BLaER1 (cell line): ENCODE measurements at regions not wholly inside any gene's neighbourhood (a gene's known extent, or its start where the extent isn't known, plus 50 kb on each side); places are given as distances from the start of the nearest gene placed in this dataset.

Experiments used
- H3K27ac ChIP-seq: shearing (Covaris generic); formaldehyde crosslinking; 2 replicates; pipeline ENCODE4 v1.8.1; 2022
- H3K27me3 ChIP-seq: shearing (Covaris generic); formaldehyde crosslinking; 2 replicates; pipeline ENCODE4 v1.8.1; 2022
- H3K36me3 ChIP-seq: shearing (Covaris generic); formaldehyde crosslinking; 2 replicates; pipeline ENCODE4 v1.8.1; 2022
- H3K4me1 ChIP-seq: shearing (Covaris generic); formaldehyde crosslinking; 2 replicates; pipeline ENCODE4 v1.8.1; 2022
- H3K4me2 ChIP-seq: shearing (Covaris generic); formaldehyde crosslinking; 2 replicates; pipeline ENCODE4 v1.8.1; 2022
- H3K4me3 ChIP-seq: shearing (Covaris generic); formaldehyde crosslinking; 2 replicates; pipeline ENCODE4 v1.8.1; 2022
- H3K9ac ChIP-seq: shearing (Covaris generic); formaldehyde crosslinking; 2 replicates; pipeline ENCODE4 v1.8.1; 2022
- H3K9me3 ChIP-seq: shearing (Covaris generic); formaldehyde crosslinking; 2 replicates; pipeline ENCODE4 v1.8.1; 2022
- H4K20me1 ChIP-seq: shearing (Covaris generic); formaldehyde crosslinking; 2 replicates; pipeline ENCODE4 v1.8.1; 2022
- Cebpa-rat ChIP-seq: shearing (Covaris generic); IDR thresholded peaks from 2 replicates; pipeline ENCODE4 v1.8.1; 2022

DNA sequence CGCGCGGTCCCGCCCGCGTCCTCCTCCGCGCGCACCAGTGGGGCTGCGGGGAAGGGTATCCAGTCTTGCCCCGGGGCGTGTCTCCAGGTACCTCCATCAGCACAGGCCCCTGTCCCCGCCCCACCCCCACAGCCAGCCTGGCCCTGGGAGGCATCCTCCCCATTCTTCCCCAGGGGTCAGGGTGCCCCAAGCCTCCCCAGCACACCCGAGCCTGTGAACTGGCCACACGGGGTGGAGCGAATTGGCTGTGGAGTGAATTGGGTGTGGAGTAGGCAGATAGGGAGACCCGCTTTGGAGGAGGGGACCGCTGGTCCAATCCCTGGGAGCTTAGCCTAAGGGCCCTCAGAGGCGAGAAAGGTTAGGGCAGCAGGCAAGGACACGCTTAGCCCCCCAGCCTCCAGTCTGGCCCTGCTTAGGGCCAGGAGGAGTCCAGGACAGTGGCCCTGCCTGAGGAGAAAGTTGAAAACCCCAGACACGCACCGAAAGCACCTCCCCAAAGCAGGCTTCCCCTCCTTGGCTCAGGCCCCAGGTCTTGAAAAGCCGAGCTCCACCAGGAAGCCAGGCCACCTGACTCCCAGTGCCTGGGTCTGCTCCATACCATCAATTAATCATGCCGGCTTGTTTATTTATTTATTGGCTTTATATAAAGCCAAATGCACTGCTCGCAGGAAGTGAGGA is 107.7 kb upstream of the SLC6A11 start:
- peaks cover 40% of the 10 kb centered on the region for H3K27me3 ChIP-seq
- no peak overlapping the region for H3K9ac ChIP-seq
- no peak overlapping the region for H3K27ac ChIP-seq
- H3K4me2 ChIP-seq, result no peak overlapping the region
- no peaks in the 10 kb centered on the region for H3K36me3 ChIP-seq
- H3K4me3 ChIP-seq, result no peak overlapping the region
- H4K20me1 ChIP-seq, result no peaks in the 10 kb centered on the region
- H3K4me1 ChIP-seq, result peaks cover 22% of the 10 kb centered on the region
- TF ChIP-seq Cebpa-rat, result no peak
- H3K9me3 ChIP-seq, result no peaks in the 10 kb centered on the region

DNA sequence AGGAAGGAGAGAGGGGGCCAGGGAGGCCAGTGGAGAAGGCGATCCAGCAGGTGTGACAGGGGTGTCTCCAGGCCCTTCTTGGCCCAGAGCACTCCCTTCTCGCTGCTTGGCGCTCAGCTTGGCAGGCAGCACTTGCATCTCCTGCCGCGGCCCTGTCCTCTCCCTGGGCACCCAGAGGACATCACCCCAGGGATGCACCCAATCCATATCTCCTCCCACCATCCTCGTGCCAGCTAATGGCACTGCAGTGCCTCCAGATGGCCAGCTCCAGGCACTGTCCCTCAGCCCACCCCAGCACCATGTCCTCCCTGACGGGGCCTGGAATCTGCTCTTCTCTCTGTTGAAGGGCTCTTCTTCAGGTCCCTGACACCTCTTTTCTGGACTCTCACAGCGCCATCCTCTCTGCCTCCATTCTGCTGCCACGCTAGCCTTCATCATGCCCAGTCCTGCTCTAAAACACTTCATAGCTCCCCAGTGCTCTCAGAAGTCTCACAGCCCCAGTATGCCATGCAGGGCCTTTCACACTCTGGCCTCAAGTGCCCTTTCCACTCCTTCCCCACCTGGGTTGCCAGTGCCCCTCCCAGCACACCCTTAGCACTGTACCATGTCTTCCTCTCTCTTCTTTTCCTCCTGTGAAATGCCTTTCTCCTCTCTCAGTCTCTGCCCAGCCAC is 106.8 kb upstream of the SLC6A11 start:
- Histone ChIP-seq H3K4me1 (peaks cover 17% of the 10 kb centered on the region), H3K36me3 (no peaks in the 10 kb centered on the region), H3K27me3 (peaks cover 40% of the 10 kb centered on the region), H3K4me3 (no peak overlapping the region), H3K27ac (no peak overlapping the region), H4K20me1 (no peaks in the 10 kb centered on the region), H3K9ac (no peak overlapping the region), H3K4me2 (no peak overlapping the region), H3K9me3 (peaks cover 6% of the 10 kb centered on the region; the same call in 1 of the 2 replicates)
- TF ChIP-seq Cebpa-rat, result no peak

DNA sequence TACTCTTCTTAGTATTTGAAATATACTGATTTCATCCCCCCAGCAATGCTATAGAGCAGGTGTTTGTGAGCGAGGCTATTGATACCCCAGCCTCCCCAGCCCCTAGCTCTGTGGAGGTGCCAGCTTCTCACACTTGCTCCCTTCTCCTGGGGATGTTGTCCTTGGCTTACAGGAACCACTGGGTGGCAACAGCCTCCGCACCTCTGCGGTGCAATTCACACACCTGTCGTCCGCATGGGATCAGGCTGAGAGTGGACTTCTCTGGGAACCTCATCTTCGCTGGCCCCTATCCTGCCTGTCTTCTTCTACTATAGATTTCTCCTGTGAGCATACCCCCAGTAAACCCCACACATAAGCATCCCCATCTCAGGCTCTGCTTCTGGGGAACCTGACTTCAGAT is 103.9 kb upstream of the SLC6A11 start:
- Histone ChIP-seq H3K9me3 (peaks cover 16% of the 10 kb centered on the region), H3K4me2 (no peak overlapping the region), H3K36me3 (no peaks in the 10 kb centered on the region), H3K27me3 (peaks cover 25% of the 10 kb centered on the region), H4K20me1 (no peaks in the 10 kb centered on the region), H3K4me1 (peaks cover 3% of the 10 kb centered on the region), H3K9ac (no peak overlapping the region), H3K4me3 (no peak overlapping the region), H3K27ac (no peak overlapping the region)
- TF ChIP-seq Cebpa-rat, result no peak

DNA sequence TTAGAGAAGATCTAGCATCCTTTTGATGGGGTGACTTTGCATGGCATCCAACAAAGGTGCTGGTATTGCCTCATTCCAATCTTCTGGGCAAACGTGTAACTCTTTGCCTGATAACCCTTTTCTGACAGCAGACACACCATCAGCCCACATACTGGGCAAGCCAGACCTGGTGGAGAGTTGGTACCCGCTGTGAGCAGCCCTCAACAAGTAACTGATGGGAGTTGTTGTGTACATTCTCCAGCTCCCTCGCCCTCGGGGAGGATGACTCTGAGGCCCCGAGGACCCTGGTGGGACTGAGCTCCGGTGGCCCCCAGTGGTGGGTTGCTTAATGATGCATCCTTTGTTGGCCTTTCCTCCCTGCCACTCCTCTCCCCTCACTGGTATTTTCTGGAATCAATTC is 102.4 kb upstream of the SLC6A11 start:
- TF ChIP-seq Cebpa-rat, result no peak
- no peak overlapping the region for H3K4me2 ChIP-seq
- no peak overlapping the region for H3K9ac ChIP-seq
- H3K27me3 ChIP-seq, result peaks cover 10% of the 10 kb centered on the region
- no peaks in the 10 kb centered on the region for H3K36me3 ChIP-seq
- no peaks in the 10 kb centered on the region for H4K20me1 ChIP-seq
- no peak overlapping the region for H3K27ac ChIP-seq
- no peaks in the 10 kb centered on the region for H3K4me1 ChIP-seq
- no peak overlapping the region for H3K4me3 ChIP-seq
- H3K9me3 ChIP-seq, result peaks cover 16% of the 10 kb centered on the region

GRCh38 chr3:10715886-10716285 is 100.1 kb upstream of the SLC6A11 start:
- Histone ChIP-seq H4K20me1 (no peaks in the 10 kb centered on the region), H3K4me2 (no peak overlapping the region), H3K4me1 (no peaks in the 10 kb centered on the region), H3K36me3 (no peaks in the 10 kb centered on the region), H3K9ac (no peak overlapping the region), H3K27me3 (no peaks in the 10 kb centered on the region), H3K4me3 (no peak overlapping the region), H3K9me3 (peaks cover 16% of the 10 kb centered on the region), H3K27ac (no peak overlapping the region)
- no peak for TF ChIP-seq Cebpa-rat

DNA sequence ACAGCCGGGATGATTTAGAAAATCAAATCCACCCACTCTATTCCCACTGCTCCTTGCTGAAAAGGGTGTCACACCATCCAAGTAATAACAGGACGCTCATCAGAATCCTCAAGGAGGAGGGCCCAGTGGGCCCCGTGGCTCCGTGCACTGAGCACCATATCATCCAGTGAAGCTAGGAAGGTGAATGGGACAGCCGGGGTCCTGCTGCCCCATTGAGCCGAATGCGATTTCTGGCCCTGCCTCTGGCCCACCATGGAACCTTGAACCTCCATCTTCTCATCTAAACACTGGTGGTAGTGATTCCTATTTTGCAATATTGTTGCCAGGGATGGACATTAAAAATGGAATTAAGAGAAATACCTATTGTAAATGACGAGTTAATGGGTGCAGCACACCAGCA is 99.1 kb upstream of the SLC6A11 start:
- no peaks in the 10 kb centered on the region for H3K27me3 ChIP-seq
- no peaks in the 10 kb centered on the region for H3K4me1 ChIP-seq
- H3K4me3 ChIP-seq, result no peak overlapping the region
- no peak for TF ChIP-seq Cebpa-rat
- H3K36me3 ChIP-seq, result no peaks in the 10 kb centered on the region
- H4K20me1 ChIP-seq, result no peaks in the 10 kb centered on the region
- H3K4me2 ChIP-seq, result no peak overlapping the region
- peaks cover 16% of the 10 kb centered on the region for H3K9me3 ChIP-seq
- no peak overlapping the region for H3K9ac ChIP-seq
- no peak overlapping the region for H3K27ac ChIP-seq

- Histone ChIP-seq H3K4me1 (peaks cover 5% of the 10 kb centered on the region), H4K20me1 (no peaks in the 10 kb centered on the region), H3K9me3 (peaks cover 16% of the 10 kb centered on the region), H3K4me2 (no peak overlapping the region), H3K4me3 (no peak overlapping the region), H3K9ac (no peak overlapping the region), H3K36me3 (no peaks in the 10 kb centered on the region), H3K27me3 (no peaks in the 10 kb centered on the region), H3K27ac (no peak overlapping the region)
- no peak for TF ChIP-seq Cebpa-rat
Observed at GRCh38 chr3:10717756-10718155, 98.3 kb upstream of the SLC6A11 start.

GRCh38 chr3:10721101-10721500 is 94.9 kb upstream of the SLC6A11 start:
- Histone ChIP-seq H3K27ac (no peak overlapping the region), H3K4me1 (peaks cover 13% of the 10 kb centered on the region), H3K36me3 (no peaks in the 10 kb centered on the region), H3K4me3 (no peak overlapping the region), H3K9me3 (no peaks in the 10 kb centered on the region), H3K9ac (no peak overlapping the region), H4K20me1 (no peaks in the 10 kb centered on the region), H3K4me2 (no peak overlapping the region), H3K27me3 (no peaks in the 10 kb centered on the region)
- no peak for TF ChIP-seq Cebpa-rat

GRCh38 chr3:10722911-10723310 is 93.1 kb upstream of the SLC6A11 start:
- Histone ChIP-seq H3K4me1 (peaks cover 13% of the 10 kb centered on the region), H3K9me3 (no peaks in the 10 kb centered on the region), H3K4me3 (no peak overlapping the region), H3K27ac (no peak overlapping the region), H4K20me1 (no peaks in the 10 kb centered on the region), H3K36me3 (no peaks in the 10 kb centered on the region), H3K27me3 (no peaks in the 10 kb centered on the region), H3K9ac (no peak overlapping the region), H3K4me2 (peak overlapping the region; percentile 48)
- no peak for TF ChIP-seq Cebpa-rat

GRCh38 chr3:10723991-10724390 is 92.0 kb upstream of the SLC6A11 start:
- Histone ChIP-seq H3K36me3 (no peaks in the 10 kb centered on the region), H3K4me1 (peaks cover 13% of the 10 kb centered on the region), H3K4me2 (no peak overlapping the region), H3K9me3 (no peaks in the 10 kb centered on the region), H3K27ac (no peak overlapping the region), H4K20me1 (no peaks in the 10 kb centered on the region), H3K4me3 (no peak overlapping the region), H3K27me3 (no peaks in the 10 kb centered on the region), H3K9ac (no peak overlapping the region)
- no peak for TF ChIP-seq Cebpa-rat
